GM12892 (cell line): ENCODE measurements at regions not wholly inside any gene's neighbourhood (a gene's known extent, or its start where the extent isn't known, plus 50 kb on each side); places are given as distances from the start of the nearest gene placed in this dataset.

ENCODE experiments used
- POLR2A ChIP-seq: IDR thresholded peaks from 2 replicates; pipeline ENCODE4 v1.6.1; 2011; ENCODE audit warnings: low read depth, low read length, control low read depth
- TAF1 ChIP-seq: IDR thresholded peaks from 2 replicates; pipeline ENCODE4 v1.6.1; 2011; ENCODE audit warnings: low read depth, mild to moderate bottlenecking, control low read depth, low read length, borderline replicate concordance

- TF ChIP-seq TAF1 (no peak), POLR2A (no peak)
Measured at GRCh38 chr15:98308117-98308516, 340.2 kb upstream of the IGF1R start.
